ENCODE measurements at regions not wholly inside any gene's neighbourhood (a gene's known extent, or its start where the extent isn't known, plus 50 kb on each side); places are given as distances from the start of the nearest gene placed in this dataset.
A peak's percentile ranks its signal among the peaks of the same experiment; 100 is the strongest.

DNA sequence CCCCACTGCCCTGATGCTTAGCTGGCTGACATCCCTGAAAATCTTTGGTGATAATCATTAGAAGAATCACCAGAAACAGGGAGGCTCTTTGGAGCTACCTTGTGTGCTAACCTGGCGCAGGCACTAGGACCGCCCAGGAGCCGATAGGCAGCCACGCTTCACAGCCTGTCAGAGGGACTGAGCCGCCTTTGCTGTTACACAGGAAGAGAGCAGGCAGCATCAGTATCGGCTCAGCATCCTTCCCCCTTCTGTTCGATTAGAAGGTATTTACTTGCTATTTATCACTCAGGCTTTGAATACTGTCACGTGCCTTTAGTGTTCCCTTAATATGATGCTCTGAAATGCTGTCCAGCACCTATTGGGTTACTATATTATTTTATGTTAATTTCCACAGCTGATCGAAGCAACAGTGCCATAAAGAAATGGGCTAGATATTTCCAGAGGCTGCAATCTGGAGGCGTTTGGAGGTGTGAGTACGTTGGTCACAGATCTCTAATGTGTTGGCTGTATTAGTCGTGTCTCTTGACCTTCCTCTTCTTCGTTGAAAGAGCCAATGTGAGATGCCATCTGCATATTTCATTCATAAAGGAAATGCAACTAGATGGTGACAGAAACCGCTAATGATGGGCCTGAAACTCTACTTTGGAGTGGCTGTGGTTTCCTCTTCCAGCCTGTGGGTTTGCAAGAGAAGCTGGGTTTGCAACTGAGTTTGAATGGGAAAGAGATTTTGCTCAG lies 110.4 kb upstream of the RAB27B start:
- DNase-seq, result peak; percentile 41

GRCh38 chr18:54718408-54718773 lies 109.9 kb upstream of the RAB27B start:
- DNase-seq, result no peak

DNA sequence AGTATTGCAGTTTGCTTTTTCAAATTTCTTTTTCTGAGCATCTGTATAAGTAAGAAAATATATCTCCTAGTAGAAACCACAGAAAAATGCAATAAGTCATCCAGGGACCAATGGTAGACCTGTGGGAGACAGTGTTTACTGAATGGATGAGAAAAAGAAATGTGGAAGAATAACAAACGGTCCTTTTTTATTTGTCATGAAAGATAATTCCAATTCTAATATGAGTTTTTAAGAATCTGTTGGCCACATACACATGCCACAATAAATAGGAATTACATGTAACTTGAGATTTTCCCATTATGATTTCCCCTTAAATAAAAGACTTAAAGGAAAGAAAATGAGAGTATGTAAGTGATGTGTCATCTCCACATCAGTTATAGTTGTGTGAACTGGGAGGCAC lies 107.7 kb upstream of the RAB27B start:
- DNase-seq, result no peak

- no peak for DNase-seq
Observed at GRCh38 chr18:54726143-54726542, 102.1 kb upstream of the RAB27B start.

DNA sequence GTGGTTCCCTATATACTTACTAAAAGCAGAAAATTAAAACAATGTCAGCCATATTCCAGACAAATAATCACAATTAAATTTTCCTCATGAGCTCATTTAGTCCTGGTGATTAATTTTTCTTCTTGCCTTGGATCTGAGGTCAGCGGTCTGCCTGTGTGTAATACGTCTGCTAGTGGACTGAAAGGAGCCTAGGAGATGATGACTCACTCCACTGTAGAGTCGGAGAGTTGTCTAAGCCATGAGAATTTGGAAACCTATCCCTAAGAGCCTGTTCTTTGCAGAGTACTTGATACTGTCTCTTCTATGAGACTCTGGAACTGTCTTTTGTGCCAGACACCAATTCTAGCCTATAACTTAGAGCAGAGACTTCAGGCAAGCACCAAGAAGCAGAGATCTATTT lies 94.2 kb upstream of the RAB27B start:
- no peak for DNase-seq

GRCh38 chr18:54736981-54737380 lies 91.3 kb upstream of the RAB27B start:
- no peak for DNase-seq

- DNase-seq, result no peak
Observed at GRCh38 chr18:54737986-54738385, 90.3 kb upstream of the RAB27B start.

- DNase-seq, result no peak
Observed at GRCh38 chr18:54739476-54739875, 88.8 kb upstream of the RAB27B start.

GRCh38 chr18:54740136-54740846 lies 88.0 kb upstream of the RAB27B start:
- no peak for DNase-seq

GRCh38 chr18:54742120-54742519 lies 86.2 kb upstream of the RAB27B start:
- DNase-seq, result no peak

DNA sequence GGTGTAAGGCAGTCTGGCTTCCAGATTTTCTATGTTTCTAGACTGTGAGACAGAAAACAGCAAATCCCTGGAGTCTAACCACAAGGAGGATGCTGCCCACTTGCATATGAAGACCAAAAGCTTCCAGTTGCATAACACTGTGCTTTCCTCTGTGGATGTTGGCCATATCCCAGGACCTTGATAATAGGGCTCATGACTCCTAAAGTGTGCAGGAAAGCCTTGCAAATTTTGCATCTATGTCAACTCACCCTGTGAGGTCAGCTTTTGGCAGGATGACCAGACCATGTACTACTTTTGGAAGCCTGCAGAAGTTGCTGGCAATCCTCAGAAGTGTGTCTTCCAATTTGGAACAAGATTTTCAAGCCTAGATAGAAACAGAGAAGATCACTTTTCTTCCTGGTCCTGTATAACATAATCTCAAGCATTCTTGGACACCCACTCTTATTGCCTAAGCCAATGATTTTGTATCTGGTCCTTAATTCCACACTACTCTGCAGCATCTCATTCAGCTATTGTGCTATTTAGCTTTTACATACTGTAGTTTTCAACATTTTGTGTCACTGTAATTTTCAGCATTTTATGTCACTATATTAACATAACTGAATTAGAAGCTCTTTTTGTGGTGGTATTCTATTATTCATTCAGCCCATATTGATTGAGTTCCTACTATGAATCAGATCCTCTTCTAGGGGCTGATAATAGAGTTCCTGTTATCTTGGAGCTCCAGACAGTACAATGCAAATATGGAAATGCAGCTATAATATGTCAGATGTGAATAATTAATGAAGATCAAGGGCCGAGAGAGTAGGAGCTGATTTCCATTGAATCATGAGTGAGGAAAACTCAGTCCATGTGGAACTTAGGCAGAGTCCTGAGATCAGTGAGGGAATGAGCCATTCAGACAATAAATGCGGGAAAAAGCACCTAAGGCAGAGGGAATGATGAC lies 85.3 kb upstream of the RAB27B start:
- no peak for DNase-seq

- DNase-seq, result no peak
Observed at GRCh38 chr18:54743605-54743995, 84.7 kb upstream of the RAB27B start.

DNA sequence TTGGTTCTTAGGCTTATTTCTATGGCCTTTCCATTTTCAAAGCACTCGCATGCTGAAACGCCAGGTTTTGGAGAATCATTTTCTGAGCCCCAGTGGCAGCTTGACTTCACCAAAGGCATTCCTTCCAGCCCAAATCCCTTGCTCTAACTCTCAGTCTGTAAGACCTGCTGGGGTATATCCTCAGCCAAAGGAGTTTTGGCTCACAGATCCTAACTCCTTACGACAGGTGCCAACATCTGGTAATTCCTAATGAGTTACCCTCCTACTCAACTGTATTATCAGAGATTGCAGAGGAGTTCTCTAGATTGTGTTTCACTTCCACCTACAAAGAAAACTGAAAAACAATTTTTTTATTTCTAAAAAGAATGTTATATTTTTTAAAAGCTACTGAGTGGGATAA lies 79.0 kb upstream of the RAB27B start:
- DNase-seq, result no peak

GRCh38 chr18:54750350-54750749 lies 77.9 kb upstream of the RAB27B start:
- no peak for DNase-seq

DNA sequence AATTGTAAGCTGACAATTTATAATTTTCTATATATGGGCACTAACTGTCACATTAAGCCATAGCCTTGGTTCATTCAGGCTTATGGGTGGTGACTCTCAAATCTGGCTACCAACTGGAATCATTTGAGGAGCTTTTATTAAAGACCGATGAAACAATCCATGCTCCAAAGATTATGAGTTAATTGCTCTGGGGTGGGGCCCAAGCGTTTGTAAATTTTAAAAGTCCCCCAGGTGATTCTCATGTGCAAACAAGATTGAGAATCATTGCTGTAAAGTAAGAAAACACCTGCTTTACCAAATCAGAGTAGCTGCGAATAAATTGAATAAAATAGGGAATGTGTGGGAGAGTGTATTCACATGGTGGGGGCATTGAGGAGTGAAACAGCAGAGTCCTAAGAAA lies 76.1 kb upstream of the RAB27B start:
- no peak for DNase-seq

DNA sequence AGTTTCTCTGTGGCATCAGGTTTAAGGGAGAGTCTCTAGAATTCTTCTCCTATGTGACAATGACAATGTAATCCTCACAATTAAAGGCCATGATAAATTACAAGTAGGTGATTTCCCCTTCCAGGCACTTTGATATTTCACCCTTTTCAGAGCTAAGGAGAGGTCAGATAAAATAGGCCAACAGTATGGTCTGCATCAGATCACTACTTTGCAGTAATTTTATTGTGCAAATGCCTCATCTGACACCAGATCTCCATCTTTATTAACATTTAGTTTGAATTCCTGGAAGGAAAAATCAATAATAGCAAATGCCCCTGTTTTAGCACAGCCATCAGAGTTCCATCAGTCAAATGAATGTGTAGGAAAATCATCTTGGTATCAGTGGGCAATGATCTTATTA lies 72.8 kb upstream of the RAB27B start:
- no peak for DNase-seq

DNA sequence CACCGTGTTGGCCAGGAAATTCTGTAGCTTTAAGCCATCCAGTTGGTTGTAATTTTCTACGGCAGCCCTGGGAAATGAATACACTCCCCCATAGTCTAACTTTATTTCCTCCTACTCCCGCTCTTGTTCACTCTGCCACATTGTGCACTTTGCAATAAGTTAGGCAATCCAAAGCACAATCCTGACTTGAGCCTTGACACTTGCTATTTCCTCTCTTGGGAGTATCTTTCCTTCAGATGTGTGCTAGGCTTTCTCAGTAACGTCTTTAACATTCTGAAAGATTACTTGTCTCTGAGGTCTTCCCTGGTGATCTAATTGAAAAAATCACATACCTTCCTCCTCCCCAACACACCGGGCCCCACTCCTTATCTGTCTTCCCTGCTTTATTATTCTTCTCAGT lies 65.9 kb upstream of the RAB27B start:
- no peak for DNase-seq

- no peak for DNase-seq
Observed at GRCh38 chr18:54764786-54765185, 63.5 kb upstream of the RAB27B start.

DNA sequence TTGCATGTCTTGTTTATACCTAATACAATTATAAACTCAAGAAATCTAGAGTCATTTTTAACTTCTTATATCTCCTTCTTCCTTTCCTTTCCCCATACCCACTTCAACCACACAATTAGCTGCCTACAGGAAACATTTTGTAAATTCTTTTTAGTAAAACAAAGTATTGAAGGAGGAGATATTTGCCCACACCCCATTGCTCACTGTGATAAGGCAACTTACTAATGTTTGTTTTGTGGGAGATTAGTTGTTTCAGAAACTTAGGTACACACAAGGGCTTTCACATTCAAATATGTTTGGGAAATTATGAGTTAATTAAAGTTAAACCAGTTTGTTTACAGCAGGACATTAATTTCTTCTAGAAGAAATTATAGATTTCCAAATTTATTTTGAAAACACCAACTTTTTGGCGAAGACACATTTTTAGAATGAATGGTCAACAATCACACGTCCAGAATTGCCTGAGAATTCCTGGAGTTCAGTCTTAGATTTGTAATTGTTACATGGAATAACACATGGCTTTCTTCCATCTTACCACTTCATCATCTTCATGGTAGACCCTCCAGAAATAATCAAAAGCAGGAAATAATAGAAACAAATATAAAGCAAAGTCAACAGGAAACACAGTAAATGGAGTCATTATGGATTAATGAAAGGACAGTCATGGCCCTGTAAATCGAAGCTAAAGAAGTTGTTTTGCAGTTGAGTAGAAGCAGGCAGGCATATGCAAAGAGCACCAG lies 62.5 kb upstream of the RAB27B start:
- no peak for DNase-seq

DNA sequence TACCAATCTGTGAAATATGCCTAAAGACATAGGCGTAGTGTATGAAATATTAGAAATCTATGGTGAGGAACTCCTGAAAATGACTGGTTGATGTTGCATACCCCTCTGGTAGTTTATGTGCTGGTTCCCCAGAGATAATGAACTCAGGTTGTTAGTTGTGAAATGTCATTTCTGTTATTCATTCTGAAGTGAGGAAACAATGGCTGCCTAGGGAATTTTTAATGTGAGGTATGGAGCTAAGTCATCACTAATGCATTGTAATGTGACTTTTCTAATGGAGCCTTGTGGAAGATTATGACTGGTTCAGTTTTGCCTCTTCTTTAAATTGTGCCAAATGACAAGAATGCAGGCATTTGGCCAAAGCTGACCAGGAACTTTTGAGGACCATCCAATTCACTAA lies 61.6 kb upstream of the RAB27B start:
- DNase-seq, result no peak

DNA sequence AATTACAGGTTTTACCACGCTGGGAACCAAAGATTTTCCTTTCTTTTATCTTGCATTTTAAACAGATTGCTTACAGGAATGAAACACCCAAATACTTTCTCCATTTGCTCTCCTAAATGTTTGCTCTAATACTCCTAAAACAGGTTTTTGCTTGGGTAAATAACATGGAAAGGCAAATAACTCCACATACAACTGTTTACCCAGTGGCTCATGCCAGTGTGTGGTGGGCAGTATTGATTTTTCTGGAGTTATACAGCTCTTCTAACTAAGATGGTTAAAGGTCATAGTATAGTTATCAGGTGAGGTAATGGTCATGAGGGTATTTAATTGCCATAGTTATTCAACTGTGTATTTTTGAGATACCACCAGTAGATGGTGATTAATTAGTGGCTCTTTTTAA lies 61.2 kb upstream of the RAB27B start:
- no peak for DNase-seq

- no peak for DNase-seq
Observed at GRCh38 chr18:54769526-54770464, 58.5 kb upstream of the RAB27B start.
